ENCODE measurements at regions not wholly inside any gene's neighbourhood (a gene's known extent, or its start where the extent isn't known, plus 50 kb on each side); places are given as distances from the start of the nearest gene placed in this dataset.
A peak's percentile ranks its signal among the peaks of the same experiment; 100 is the strongest.

- no peak for DNase-seq
Measured at GRCh38 chr7:34277016-34277802, 371.9 kb downstream of the BMPER start.

DNA sequence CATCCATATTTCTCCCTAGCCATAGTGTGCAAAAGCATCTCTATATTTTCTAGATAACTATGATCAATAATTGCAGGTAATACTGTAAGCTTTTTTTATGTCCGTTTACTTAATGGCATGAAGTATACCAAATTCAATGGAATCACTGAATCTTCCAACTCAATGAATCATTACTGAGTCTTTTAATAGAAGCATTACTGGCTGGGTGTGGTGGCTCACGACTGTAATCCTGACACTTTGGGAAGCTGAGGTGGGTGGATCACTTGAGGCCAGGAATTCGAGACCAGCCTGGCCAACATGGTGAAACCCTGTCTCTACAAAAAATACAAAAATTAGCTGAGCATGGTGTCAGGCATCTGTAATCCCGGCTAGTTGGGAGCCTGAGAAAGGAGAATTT is 372.5 kb downstream of the BMPER start:
- no peak for DNase-seq

DNA sequence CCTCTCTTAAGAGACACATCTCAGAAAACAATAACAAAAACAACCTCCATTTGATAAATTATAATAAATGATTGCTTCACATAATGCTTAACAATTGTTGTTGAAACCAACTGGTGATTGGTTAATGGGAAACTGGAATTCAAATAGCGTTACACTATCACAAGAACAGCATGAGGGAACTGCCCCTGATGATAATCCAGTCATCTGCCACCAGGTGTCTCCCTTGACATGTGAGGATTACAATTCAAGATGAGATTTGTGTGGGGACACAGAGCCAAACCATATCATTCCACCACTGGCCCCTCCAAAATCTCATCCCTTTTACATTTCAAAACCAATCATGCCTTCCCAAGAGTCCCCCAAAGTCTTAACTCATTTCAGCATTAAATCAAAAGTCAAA is 375.9 kb downstream of the BMPER start:
- no peak for DNase-seq

DNA sequence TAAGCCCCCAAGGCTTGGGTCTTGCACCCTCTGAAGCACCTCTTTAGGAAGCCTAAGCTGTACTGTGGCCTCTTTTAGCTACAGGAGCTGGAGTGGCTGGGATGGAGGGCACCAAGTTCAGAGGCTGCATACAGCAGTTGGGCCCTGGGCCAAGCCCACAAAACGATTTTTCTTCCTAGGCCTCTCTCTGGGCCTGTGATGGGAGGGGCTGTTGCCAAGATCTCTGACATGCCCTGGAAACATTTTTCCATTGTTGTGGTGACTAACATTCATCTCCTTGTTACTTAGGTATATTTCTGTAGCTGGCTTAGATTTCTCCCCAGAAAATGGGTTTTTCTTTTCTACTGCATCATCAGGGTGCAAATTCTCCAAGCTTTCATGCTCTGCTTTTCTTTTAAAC is 375.7 kb upstream of the NPSR1 start:
- no peak for DNase-seq

GRCh38 chr7:34296663-34297062 is 361.4 kb upstream of the NPSR1 start:
- no peak for DNase-seq

DNA sequence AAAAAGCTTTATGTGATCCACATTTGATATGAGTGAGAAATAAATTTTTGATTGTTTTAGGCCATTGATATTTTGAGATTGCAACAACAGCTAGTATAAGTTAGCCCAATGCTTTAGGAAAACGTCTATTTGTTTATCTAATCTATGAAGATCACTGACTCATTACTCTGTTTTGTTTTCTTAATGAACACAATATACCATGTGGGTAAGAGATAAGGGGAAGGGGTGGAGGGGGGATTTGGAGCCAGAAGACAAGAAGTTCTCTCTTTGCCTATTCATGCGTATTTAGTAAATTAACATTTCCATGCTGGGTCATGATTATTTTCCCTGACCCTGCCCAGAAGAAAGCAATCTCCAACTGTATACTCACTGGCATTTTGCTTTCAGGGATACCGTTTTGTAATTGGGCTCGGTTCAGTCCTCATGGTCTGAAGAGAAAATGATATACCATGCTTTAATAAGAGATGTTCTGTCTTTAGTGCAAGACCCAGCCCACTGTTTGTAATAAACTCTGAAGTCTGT is 359.5 kb upstream of the NPSR1 start:
- DNase-seq: no peak

GRCh38 chr7:34299066-34299465 is 359.0 kb upstream of the NPSR1 start:
- no peak for DNase-seq

DNA sequence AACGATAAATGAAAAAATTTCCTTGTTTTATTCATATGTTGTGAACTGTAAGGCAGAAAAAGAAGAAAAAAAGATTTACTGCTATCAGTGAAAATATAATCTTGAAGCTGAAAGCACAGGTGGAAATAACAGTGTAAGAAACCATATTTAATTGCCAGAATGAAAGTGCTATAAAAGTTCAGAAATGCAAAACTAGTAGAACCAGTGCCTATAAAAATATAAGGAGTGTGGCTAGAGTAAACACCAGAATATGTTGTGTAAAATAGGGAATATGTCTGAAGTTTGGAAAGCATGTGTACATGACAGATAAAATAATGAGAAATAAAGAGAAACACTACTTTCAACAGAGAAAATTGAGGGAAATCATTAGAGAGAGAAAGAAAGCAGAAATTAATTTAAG is 350.5 kb upstream of the NPSR1 start:
- no peak for DNase-seq

DNA sequence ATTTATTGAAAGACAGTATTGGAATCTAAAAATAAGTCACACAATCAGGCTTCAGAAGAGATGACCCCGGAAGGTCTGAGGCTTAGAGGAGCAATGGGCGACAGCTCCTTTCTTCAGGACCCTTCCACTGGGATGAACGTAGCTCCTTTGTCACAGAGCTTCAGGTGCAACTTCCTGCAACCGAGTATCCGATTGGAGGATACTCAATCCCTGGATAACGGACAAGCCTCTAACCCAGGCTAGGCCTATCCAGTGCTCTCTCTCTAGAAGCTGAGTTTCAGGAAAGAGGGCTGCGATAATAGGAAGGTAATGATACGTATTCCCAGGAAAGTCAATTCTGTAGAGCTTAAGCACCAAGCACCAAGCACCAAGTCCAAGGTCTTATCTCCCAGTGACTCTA is 349.4 kb upstream of the NPSR1 start:
- no peak for DNase-seq

- DNase-seq: no peak
Measured at GRCh38 chr7:34309116-34309515, 348.9 kb upstream of the NPSR1 start.

DNA sequence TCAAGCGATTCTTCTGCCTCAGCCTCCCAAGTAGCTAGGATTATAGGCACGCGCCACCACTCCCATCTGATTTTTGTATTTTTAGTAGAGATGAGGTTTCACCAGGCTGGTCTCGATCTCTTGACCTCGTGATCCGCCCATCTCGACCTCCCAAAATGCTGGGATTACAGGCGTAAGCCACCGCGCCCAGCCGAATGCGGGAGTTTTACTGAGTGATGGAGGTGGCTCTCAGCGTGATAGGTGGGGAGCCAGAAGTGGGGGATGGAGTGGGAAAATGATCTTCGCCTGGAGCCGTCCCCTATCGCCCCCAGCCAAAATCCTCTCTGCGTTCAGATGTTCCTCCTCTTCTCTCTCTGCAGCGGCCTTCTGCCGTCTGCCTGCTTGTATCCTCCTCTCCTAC is 348.4 kb upstream of the NPSR1 start:
- no peak for DNase-seq

DNA sequence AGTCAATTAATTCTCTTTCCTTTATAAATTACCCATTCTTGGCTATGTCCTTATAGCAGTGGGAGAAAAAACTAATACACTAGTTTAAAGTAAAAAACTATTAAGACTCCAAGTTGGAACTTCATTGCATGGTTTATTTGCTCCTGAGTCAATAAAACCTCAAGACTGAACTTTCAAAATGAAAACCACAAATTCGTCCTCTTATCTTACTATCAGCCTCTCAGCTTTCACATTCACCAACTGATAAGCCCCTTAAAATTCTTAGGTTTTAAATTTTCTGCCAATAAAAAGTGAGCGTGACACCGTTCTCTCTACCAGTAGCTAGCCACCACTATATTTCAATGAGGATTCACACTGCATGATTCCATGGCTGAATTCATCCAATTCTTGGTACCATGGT is 346.4 kb upstream of the NPSR1 start:
- DNase-seq: no peak

DNA sequence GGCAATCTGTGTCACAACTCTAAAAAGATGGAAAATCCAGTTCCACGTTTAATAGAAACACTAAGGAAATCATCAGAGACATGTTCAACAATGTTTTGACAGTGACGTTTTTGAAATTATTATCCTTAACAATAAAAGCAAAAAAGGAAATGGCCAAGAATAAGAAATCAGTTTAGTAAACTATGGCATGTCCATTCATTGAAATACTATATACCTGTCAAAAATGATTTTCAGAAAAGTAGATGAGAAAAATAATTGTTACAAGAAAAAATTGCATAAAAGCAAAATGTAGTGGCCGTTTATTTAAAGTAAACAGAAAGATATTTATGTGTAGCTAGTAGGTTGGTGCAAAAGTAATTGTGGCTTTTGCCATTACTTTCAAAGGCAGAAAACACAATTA is 345.4 kb upstream of the NPSR1 start:
- no peak for DNase-seq

GRCh38 chr7:34313289-34313688 is 344.7 kb upstream of the NPSR1 start:
- no peak for DNase-seq

- DNase-seq: no peak
Measured at GRCh38 chr7:34315032-34315431, 343.0 kb upstream of the NPSR1 start.

DNA sequence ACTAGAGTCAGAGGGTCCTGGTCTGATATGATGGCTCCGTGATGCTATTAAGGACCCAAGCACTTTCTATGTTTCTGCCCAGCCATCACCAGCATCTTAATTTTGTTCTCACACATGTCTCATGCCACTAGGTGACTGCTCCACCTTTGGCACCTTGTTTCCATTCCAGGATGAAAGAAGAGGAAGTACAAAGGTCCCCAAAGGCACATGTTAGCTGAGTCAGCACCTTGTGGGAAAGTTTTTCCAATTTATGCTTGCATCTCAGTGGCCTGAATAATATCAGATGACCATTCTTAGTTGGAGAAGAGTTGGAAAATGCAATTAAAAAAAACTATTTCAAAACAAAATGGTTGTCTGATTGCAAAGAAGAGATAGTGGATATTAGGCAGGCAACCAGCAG is 341.0 kb upstream of the NPSR1 start:
- no peak for DNase-seq

- no peak for DNase-seq
Measured at GRCh38 chr7:34320412-34320811, 337.6 kb upstream of the NPSR1 start.

DNA sequence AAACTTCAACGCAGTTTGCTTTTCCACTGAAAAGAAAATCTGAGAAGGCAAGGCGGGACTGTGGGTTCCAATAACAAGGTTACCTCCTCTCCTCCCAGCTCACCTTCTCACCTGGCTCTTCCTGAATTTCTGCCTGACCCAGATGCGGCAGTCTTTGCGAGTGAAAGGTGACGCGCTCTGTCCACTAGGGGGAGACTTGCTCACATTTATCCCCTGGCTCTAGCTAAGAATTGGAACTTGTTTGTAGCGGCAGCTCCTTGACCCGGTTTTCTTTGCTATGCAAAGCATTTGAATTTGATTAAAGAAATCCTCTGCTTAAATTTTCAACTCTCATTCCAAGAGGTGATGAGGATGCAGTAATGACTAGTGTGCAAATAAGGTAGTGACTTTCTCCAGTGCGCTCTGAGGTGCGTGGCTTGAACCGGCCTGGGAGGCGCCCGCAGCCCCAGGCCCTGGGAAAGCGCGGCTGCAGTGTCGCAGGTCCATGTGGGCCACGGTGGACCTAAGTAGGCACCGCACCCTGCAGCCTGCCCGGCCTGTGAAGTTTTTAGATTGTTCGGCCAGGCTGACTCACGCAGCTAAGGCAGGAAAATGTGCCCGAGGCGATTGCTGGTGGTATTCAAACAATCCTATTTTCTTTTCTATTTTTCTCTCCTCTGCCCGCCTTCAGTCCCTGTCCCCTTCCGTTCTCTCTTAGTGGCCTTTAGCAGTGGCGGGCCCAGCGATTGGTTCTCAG is 336.9 kb upstream of the NPSR1 start:
- peak; percentile 78 for DNase-seq

DNA sequence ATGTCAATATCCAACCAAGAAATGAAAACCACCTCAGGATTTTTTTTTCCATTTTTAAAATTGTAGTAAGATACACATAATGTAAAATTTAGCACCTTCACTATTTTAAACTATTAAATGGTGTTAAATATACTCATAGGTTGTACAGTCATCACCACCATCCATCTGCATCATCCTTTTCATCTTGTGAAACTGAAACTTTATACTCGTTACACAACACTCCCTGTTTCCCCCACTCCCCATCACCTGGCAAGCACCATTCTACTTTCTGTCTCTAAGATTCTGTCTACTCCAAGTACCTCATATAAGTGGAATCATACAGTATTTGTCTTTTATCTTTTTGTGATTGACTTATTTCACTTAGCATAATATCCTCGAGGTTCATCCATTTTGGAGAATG is 335.2 kb upstream of the NPSR1 start:
- no peak for DNase-seq

- DNase-seq: no peak
Measured at GRCh38 chr7:34327681-34328080, 330.3 kb upstream of the NPSR1 start.

- DNase-seq: no peak
Measured at GRCh38 chr7:34330308-34330707, 327.7 kb upstream of the NPSR1 start.

- DNase-seq: no peak
Measured at GRCh38 chr7:34331102-34331501, 326.9 kb upstream of the NPSR1 start.

- DNase-seq: no peak
Measured at GRCh38 chr7:34332006-34332405, 326.0 kb upstream of the NPSR1 start.

DNA sequence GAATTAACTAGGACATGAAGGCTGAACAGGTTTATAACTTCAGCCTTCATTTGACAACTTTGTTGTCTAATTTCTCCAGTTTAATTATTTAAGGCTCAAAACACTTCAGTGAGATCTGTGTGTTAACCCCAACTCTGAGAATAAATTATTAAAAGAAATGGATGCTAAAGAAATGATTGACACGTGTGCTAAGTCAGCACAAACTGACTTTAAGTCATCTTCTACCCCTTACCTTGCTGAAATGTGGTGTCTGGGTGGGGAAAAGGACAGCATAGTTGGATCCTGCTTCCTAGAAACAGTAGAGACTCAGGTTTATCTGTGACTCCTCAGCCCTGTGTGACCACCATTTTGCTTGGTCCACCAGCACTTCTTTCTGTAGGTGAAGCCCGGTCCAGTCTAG is 324.8 kb upstream of the NPSR1 start:
- no peak for DNase-seq

DNA sequence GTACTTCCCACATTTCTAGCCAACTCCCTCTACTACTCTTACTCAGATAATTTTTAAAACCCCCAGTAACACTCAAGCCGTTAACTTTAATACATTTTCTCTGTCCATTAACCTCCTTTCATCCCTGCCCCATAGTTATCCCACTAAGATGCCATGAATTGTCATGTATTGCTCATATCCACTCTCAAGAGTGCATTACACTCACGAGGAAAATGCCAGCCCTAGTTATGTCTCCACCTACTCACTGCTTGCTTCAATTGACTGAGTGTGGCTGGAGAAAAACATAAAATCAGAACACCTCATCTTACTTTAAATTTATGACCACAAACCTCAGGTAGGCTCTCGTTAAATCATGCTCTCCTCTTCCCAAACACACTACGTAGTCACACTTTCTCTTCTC is 324.1 kb upstream of the NPSR1 start:
- DNase-seq: no peak
